DOHH2 (cell line): ENCODE measurements at regions not wholly inside any gene's neighbourhood (a gene's known extent, or its start where the extent isn't known, plus 50 kb on each side); places are given as distances from the start of the nearest gene placed in this dataset.

Experiments used
- H3F3A ChIP-seq: fragments of 200-600 bp; sonication (generic), shearing (Covaris generic); 2 replicates; pipeline ENCODE4 v1.6.0; 2016; ENCODE audit warnings: antibody characterized with exemption, mild to moderate bottlenecking; ENCODE audit not compliant: control insufficient read depth, insufficient read depth
- H3K27ac ChIP-seq: fragments of 200-600 bp; sonication (generic); 2 replicates; pipeline ENCODE4 v1.5.1; 2014; ENCODE audit warnings: low read depth, mild to moderate bottlenecking, low read length, moderate library complexity
- H3K27me3 ChIP-seq: fragments of 200-600 bp; sonication (generic); 2 replicates; pipeline ENCODE4 v1.6.1; 2014; ENCODE audit warnings: mild to moderate bottlenecking, low read length, mixed read lengths; ENCODE audit not compliant: control insufficient read depth
- H3K36me3 ChIP-seq: fragments of 200-600 bp; sonication (generic); 2 replicates; pipeline ENCODE4 v1.6.1; 2014; ENCODE audit warnings: mild to moderate bottlenecking, low read length, moderate library complexity, mixed read lengths; ENCODE audit not compliant: control insufficient read depth
- H3K4me1 ChIP-seq: fragments of 200-600 bp; sonication (generic); 2 replicates; pipeline ENCODE4 v1.6.1; 2014; ENCODE audit warnings: mild to moderate bottlenecking, low read length, mixed read lengths; ENCODE audit not compliant: control insufficient read depth
- H3K4me2 ChIP-seq: fragments of 200-600 bp; sonication (generic); 2 replicates; pipeline ENCODE4 v1.6.0; 2014; ENCODE audit warnings: mild to moderate bottlenecking, low read length, moderate library complexity
- H3K4me3 ChIP-seq: fragments of 200-600 bp; sonication (generic); 2 replicates; pipeline ENCODE4 v1.5.1; 2014; ENCODE audit warnings: mild to moderate bottlenecking, low read length, mixed read lengths
- H3K79me2 ChIP-seq: fragments of 200-600 bp; sonication (generic); 2 replicates; pipeline ENCODE4 v1.6.1; 2014; ENCODE audit warnings: mild to moderate bottlenecking, low read length, mixed read lengths; ENCODE audit not compliant: control insufficient read depth
- H3K9me2 ChIP-seq: fragments of 200-600 bp; sonication (generic); replicated peaks from 2 replicates; pipeline ENCODE4 v1.6.1; 2014; ENCODE audit warnings: mild to moderate bottlenecking, low read length, mixed read lengths; ENCODE audit not compliant: control insufficient read depth
- H3K9me3 ChIP-seq: fragments of 200-600 bp; sonication (generic); 2 replicates; pipeline ENCODE4 v1.6.1; 2014; ENCODE audit warnings: antibody characterized with exemption, low read length, mixed read lengths; ENCODE audit not compliant: control insufficient read depth, insufficient read depth
- H4K20me1 ChIP-seq: fragments of 200-600 bp; sonication (generic); 2 replicates; pipeline ENCODE4 v1.6.0; 2014; ENCODE audit warnings: low read depth, mild to moderate bottlenecking, antibody characterized with exemption, low read length, moderate library complexity; ENCODE audit not compliant: control insufficient read depth, insufficient read depth
- CTCF ChIP-seq: fragments of 200-600 bp; sonication (generic); IDR thresholded peaks from one replicate; pipeline ENCODE4 v1.5.1; 2014; ENCODE audit warnings: antibody characterized with exemption, mild to moderate bottlenecking, low read depth, low read length; ENCODE audit not compliant: poor library complexity, severe bottlenecking
- EZH2phosphoT487 ChIP-seq: fragments of 200-600 bp; sonication (generic); IDR thresholded peaks from 2 replicates; pipeline ENCODE4 v1.6.1; 2017; ENCODE audit warnings: borderline replicate concordance, mild to moderate bottlenecking, antibody characterized with exemption, low read length, moderate library complexity, mixed read lengths

- H3K9me3 ChIP-seq = no peaks in the 10 kb centered on the region
- no peaks in the 10 kb centered on the region for H3K4me1 ChIP-seq
- peaks cover 27% of the 10 kb centered on the region for H3K27me3 ChIP-seq
- TF ChIP-seq CTCF = no peak
- TF ChIP-seq EZH2phosphoT487 = no peak
- no peaks in the 10 kb centered on the region for H3K9me2 ChIP-seq
- H3K27ac ChIP-seq = no peak overlapping the region
- no peaks in the 10 kb centered on the region for H3K79me2 ChIP-seq
- H3K4me3 ChIP-seq = no peak overlapping the region
- H4K20me1 ChIP-seq = no peaks in the 10 kb centered on the region
- H3K4me2 ChIP-seq = no peak overlapping the region
- no peaks in the 10 kb centered on the region for H3K36me3 ChIP-seq
- no peaks in the 10 kb centered on the region for H3F3A ChIP-seq
Observed at GRCh38 chr7:35570937-35571336, 124.0 kb downstream of the HERPUD2 start.

- Histone ChIP-seq H3K79me2 (no peaks in the 10 kb centered on the region), H3K27ac (no peak overlapping the region), H3K4me2 (no peak overlapping the region), H3K9me3 (no peaks in the 10 kb centered on the region), H3K9me2 (no peaks in the 10 kb centered on the region), H3K27me3 (peaks cover 47% of the 10 kb centered on the region), H3F3A (no peaks in the 10 kb centered on the region), H4K20me1 (no peaks in the 10 kb centered on the region), H3K4me1 (no peaks in the 10 kb centered on the region), H3K4me3 (no peak overlapping the region), H3K36me3 (no peaks in the 10 kb centered on the region)
- no peak for TF ChIP-seq CTCF
- no peak for TF ChIP-seq EZH2phosphoT487
Observed at GRCh38 chr7:35565927-35566326, 129.0 kb downstream of the HERPUD2 start.

- Histone ChIP-seq H4K20me1 (no peaks in the 10 kb centered on the region), H3K79me2 (no peaks in the 10 kb centered on the region)
- TF ChIP-seq CTCF (no peak), EZH2phosphoT487 (no peak)
Observed at GRCh38 chr7:35558841-35559240, 136.1 kb downstream of the HERPUD2 start.

More at GRCh38 chr7:35558841-35559240, 136.1 kb downstream of the HERPUD2 start:
- H3F3A ChIP-seq = no peaks in the 10 kb centered on the region
- H3K27me3 ChIP-seq = peaks cover 25% of the 10 kb centered on the region
- H3K4me2 ChIP-seq = no peak overlapping the region
- H3K36me3 ChIP-seq = no peaks in the 10 kb centered on the region; the same call in 1 of the 2 replicates
- peaks cover 5% of the 10 kb centered on the region; the same call in 1 of the 2 replicates for H3K9me3 ChIP-seq
- peaks cover 10% of the 10 kb centered on the region for H3K4me1 ChIP-seq
- H3K4me3 ChIP-seq = no peak overlapping the region
- no peak overlapping the region for H3K27ac ChIP-seq
- H3K9me2 ChIP-seq = no peaks in the 10 kb centered on the region
